Neutrophil (primary cell): ENCODE measurements at regions not wholly inside any gene's neighbourhood (a gene's known extent, or its start where the extent isn't known, plus 50 kb on each side); places are given as distances from the start of the nearest gene placed in this dataset.

ENCODE experiments used
- H3K27ac ChIP-seq: fragments of 200-600 bp; sonication (generic); 2 replicates; pipeline ENCODE4 v1.5.1; 2016; ENCODE audit warnings: mild to moderate bottlenecking, moderate library complexity
- H3K27me3 ChIP-seq: fragments of 200-600 bp; sonication (generic); 2 replicates; pipeline ENCODE4 v1.6.0; 2016; ENCODE audit warnings: mild to moderate bottlenecking
- H3K36me3 ChIP-seq: fragments of 200-600 bp; sonication (generic); 2 replicates; pipeline ENCODE4 v1.5.1; 2017
- H3K4me1 ChIP-seq, 2 experiments: fragments of 200-600 bp in 1 of 2; sonication (generic) in 1 of 2; 1 replicate in 1 of 2; 2 replicates in 1 of 2; pipeline versions ENCODE4 v1.5.1 to v1.6.1; 2013 to 2016; ENCODE audit warnings: low read depth in 1 of 2, low read length in 1 of 2, mild to moderate bottlenecking in 1 of 2, moderate library complexity in 1 of 2; ENCODE audit not compliant: control insufficient read depth in 1 of 2, insufficient read depth in 1 of 2
- H3K4me3 ChIP-seq, 2 experiments: fragments of 200-600 bp in 1 of 2; sonication (generic) in 1 of 2; 1 replicate in 1 of 2; 2 replicates in 1 of 2; pipeline ENCODE4 v1.5.1; 2013 to 2016; ENCODE audit warnings: low read depth in 1 of 2, low read length in 1 of 2, mild to moderate bottlenecking in 1 of 2, moderate library complexity in 1 of 2
- H3K9me3 ChIP-seq: fragments of 200-600 bp; sonication (generic); 2 replicates; pipeline ENCODE4 v1.5.1; 2016
- TF ChIP-seq, protein P1 (sequence below): fragments of 200-600 bp; sonication (generic); IDR thresholded peaks from 2 replicates; pipeline ENCODE4 v1.5.1; 2016; ENCODE audit warnings: antibody characterized with exemption

- H3K36me3 ChIP-seq = no peaks in the 10 kb centered on the region
- H3K4me1 ChIP-seq = no peaks in the 10 kb centered on the region
- no peaks in the 10 kb centered on the region for H3K9me3 ChIP-seq
- peaks cover 61% of the 10 kb centered on the region for H3K27me3 ChIP-seq
- no peak overlapping the region for H3K27ac ChIP-seq
- TF ChIP-seq, protein P1, sequence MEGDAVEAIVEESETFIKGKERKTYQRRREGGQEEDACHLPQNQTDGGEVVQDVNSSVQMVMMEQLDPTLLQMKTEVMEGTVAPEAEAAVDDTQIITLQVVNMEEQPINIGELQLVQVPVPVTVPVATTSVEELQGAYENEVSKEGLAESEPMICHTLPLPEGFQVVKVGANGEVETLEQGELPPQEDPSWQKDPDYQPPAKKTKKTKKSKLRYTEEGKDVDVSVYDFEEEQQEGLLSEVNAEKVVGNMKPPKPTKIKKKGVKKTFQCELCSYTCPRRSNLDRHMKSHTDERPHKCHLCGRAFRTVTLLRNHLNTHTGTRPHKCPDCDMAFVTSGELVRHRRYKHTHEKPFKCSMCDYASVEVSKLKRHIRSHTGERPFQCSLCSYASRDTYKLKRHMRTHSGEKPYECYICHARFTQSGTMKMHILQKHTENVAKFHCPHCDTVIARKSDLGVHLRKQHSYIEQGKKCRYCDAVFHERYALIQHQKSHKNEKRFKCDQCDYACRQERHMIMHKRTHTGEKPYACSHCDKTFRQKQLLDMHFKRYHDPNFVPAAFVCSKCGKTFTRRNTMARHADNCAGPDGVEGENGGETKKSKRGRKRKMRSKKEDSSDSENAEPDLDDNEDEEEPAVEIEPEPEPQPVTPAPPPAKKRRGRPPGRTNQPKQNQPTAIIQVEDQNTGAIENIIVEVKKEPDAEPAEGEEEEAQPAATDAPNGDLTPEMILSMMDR = no peak
- no peak overlapping the region for H3K4me3 ChIP-seq
Observed at GRCh38 chr15:31477851-31478701, 151.4 kb downstream of the KLF13 start.

GRCh38 chr15:31478702-31479221 is 152.1 kb downstream of the KLF13 start:
- Histone ChIP-seq H3K27me3 (peaks cover 58% of the 10 kb centered on the region), H3K27ac (no peak overlapping the region), H3K9me3 (no peaks in the 10 kb centered on the region), H3K4me3 (no peak overlapping the region), H3K4me1 (no peaks in the 10 kb centered on the region), H3K36me3 (no peaks in the 10 kb centered on the region)
- TF ChIP-seq, protein P1 = no peak

- Histone ChIP-seq H3K36me3 (no peaks in the 10 kb centered on the region), H3K4me3 (no peak overlapping the region), H3K4me1 (no peaks in the 10 kb centered on the region), H3K9me3 (no peaks in the 10 kb centered on the region), H3K27me3 (peaks cover 66% of the 10 kb centered on the region), H3K27ac (no peak overlapping the region)
- TF ChIP-seq, protein P1 = no peak
Observed at GRCh38 chr15:31480356-31481025, 153.9 kb downstream of the KLF13 start.

GRCh38 chr15:31481142-31481541 is 154.5 kb downstream of the KLF13 start:
- H3K27me3 ChIP-seq = peaks cover 73% of the 10 kb centered on the region
- TF ChIP-seq, protein P1 = no peak
- H3K27ac ChIP-seq = no peak overlapping the region
- H3K4me3 ChIP-seq = no peak overlapping the region
- no peaks in the 10 kb centered on the region for H3K36me3 ChIP-seq
- H3K9me3 ChIP-seq = no peaks in the 10 kb centered on the region
- no peaks in the 10 kb centered on the region for H3K4me1 ChIP-seq

DNA sequence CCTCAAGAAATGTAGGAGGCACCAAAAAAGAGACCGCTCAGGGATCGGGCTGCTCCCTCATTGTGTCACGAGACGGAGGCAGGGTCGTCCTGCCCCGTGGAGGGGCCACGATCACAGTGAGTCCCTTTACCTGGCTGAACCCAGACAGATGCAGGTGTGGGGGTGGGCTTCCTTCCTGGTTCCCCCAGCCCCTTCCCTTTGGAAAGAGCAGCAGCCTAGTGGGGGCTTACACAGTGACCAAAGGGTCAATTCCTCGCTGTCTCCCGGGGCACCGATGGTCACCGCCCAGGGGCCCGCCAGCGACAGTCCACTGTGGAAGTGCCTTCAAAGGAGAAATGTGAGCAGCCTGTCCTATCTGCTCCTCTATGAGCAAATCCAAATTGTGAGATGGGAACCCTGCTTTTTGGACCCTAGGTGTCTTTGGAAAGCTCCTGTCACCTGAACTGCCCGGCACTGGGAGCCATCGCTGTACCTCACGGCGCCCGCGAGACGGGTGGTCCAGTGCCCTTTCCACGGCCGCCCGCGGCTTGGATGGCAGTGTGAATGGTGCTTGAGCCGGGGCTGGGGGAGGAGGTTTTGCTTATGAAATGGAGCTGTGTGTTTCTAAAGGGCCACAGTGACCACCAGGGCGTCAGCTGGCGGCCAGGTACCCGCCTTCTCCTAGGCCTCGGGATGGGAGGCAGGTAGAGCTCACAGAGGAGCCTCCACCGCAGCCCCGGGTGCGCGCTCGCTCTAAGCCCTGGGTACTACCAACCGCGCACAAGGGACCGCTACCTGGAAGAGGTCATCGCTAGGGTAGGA is 155.7 kb downstream of the KLF13 start:
- H3K9me3 ChIP-seq = no peaks in the 10 kb centered on the region
- TF ChIP-seq, protein P1 = no peak
- no peak overlapping the region for H3K4me3 ChIP-seq
- H3K36me3 ChIP-seq = no peaks in the 10 kb centered on the region
- H3K4me1 ChIP-seq = no peaks in the 10 kb centered on the region
- no peak overlapping the region for H3K27ac ChIP-seq
- peaks cover 85% of the 10 kb centered on the region for H3K27me3 ChIP-seq
